DND-41 (cell line): ENCODE measurements at regions not wholly inside any gene's neighbourhood (a gene's known extent, or its start where the extent isn't known, plus 50 kb on each side); places are given as distances from the start of the nearest gene placed in this dataset.

Experiments
- EZH2 ChIP-seq: IDR thresholded peaks from 3 replicates; pipeline ENCODE4 v1.6.1; 2012; ENCODE audit warnings: borderline replicate concordance, low read depth, mild to moderate bottlenecking, moderate library complexity, low read length, inconsistent platforms; ENCODE audit not compliant: severe bottlenecking
- TF ChIP-seq, protein P1 (sequence below): IDR thresholded peaks from 2 replicates; pipeline ENCODE4 v1.5.1; 2012; ENCODE audit warnings: borderline replicate concordance, low read length, moderate library complexity, mild to moderate bottlenecking; ENCODE audit not compliant: poor library complexity, severe bottlenecking; ENCODE audit errors: extremely low read depth

DNA sequence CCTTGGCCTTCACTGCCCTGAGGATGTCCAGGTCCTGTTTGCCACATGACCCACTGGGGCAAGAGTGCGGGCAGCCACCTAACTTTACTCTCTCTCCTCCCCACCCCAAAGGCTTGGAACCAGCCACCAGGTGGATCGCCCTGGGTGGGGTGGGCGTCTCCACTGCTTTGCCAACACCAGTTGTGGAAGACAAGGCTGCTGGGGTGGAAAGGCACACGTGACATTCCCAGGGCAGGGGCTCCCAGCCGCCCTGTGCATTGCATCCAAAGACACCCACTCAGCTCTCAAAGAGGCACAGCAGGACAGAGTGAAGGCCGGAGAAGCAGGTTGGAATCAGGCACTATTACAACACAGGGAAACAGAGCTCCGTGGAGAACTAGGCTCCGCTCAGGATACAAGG is 162.2 kb downstream of the OLFM1 start:
- TF ChIP-seq EZH2, result no peak
- TF ChIP-seq, protein P1, sequence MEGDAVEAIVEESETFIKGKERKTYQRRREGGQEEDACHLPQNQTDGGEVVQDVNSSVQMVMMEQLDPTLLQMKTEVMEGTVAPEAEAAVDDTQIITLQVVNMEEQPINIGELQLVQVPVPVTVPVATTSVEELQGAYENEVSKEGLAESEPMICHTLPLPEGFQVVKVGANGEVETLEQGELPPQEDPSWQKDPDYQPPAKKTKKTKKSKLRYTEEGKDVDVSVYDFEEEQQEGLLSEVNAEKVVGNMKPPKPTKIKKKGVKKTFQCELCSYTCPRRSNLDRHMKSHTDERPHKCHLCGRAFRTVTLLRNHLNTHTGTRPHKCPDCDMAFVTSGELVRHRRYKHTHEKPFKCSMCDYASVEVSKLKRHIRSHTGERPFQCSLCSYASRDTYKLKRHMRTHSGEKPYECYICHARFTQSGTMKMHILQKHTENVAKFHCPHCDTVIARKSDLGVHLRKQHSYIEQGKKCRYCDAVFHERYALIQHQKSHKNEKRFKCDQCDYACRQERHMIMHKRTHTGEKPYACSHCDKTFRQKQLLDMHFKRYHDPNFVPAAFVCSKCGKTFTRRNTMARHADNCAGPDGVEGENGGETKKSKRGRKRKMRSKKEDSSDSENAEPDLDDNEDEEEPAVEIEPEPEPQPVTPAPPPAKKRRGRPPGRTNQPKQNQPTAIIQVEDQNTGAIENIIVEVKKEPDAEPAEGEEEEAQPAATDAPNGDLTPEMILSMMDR, result no peak
